ENCODE measurements at regions not wholly inside any gene's neighbourhood (a gene's known extent, or its start where the extent isn't known, plus 50 kb on each side); places are given as distances from the start of the nearest gene placed in this dataset.

- TF ChIP-seq, protein P1, sequence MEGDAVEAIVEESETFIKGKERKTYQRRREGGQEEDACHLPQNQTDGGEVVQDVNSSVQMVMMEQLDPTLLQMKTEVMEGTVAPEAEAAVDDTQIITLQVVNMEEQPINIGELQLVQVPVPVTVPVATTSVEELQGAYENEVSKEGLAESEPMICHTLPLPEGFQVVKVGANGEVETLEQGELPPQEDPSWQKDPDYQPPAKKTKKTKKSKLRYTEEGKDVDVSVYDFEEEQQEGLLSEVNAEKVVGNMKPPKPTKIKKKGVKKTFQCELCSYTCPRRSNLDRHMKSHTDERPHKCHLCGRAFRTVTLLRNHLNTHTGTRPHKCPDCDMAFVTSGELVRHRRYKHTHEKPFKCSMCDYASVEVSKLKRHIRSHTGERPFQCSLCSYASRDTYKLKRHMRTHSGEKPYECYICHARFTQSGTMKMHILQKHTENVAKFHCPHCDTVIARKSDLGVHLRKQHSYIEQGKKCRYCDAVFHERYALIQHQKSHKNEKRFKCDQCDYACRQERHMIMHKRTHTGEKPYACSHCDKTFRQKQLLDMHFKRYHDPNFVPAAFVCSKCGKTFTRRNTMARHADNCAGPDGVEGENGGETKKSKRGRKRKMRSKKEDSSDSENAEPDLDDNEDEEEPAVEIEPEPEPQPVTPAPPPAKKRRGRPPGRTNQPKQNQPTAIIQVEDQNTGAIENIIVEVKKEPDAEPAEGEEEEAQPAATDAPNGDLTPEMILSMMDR (IDR thresholded peaks at IDR 0.05 in 2 of 3, conservative IDR thresholded peaks at IDR 0.05 in 1 of 3; ENCODE audit: control insufficient read depth in 2 of 3, extremely low read depth in 1 of 3, insufficient read depth in 1 of 3, low read depth in 3 of 3, low read length in 3 of 3): no peak
- TF ChIP-seq BHLHE40 (IDR thresholded peaks at IDR 0.05; ENCODE audit: borderline replicate concordance in 1 of 2, low read depth in 2 of 2, low read length in 1 of 2): no peak
- TF ChIP-seq RB1 (IDR thresholded peaks at IDR 0.05; ENCODE audit: borderline replicate concordance): no peak
- TF ChIP-seq FOS (IDR thresholded peaks at IDR 0.05; ENCODE audit: borderline replicate concordance, extremely low read depth, insufficient read length): no peak
- TF ChIP-seq ZSCAN29 (IDR thresholded peaks at IDR 0.05): no peak
- TF ChIP-seq POU2F2 (IDR thresholded peaks at IDR 0.05; ENCODE audit: borderline replicate concordance, low read depth, low read length): no peak
- TF ChIP-seq LARP7 (IDR thresholded peaks at IDR 0.05): no peak
- TF ChIP-seq KDM1A (IDR thresholded peaks at IDR 0.05; ENCODE audit: borderline replicate concordance): no peak
- TF ChIP-seq, protein P2, sequence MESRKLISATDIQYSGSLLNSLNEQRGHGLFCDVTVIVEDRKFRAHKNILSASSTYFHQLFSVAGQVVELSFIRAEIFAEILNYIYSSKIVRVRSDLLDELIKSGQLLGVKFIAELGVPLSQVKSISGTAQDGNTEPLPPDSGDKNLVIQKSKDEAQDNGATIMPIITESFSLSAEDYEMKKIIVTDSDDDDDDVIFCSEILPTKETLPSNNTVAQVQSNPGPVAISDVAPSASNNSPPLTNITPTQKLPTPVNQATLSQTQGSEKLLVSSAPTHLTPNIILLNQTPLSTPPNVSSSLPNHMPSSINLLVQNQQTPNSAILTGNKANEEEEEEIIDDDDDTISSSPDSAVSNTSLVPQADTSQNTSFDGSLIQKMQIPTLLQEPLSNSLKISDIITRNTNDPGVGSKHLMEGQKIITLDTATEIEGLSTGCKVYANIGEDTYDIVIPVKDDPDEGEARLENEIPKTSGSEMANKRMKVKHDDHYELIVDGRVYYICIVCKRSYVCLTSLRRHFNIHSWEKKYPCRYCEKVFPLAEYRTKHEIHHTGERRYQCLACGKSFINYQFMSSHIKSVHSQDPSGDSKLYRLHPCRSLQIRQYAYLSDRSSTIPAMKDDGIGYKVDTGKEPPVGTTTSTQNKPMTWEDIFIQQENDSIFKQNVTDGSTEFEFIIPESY (IDR thresholded peaks at IDR 0.05): no peak
- TF ChIP-seq MTA2 (IDR thresholded peaks at IDR 0.05; ENCODE audit: low read depth): no peak
- no peak for TF ChIP-seq SMC3 (IDR thresholded peaks at IDR 0.05; ENCODE audit: borderline replicate concordance, low read length)
- TF ChIP-seq, protein P3, sequence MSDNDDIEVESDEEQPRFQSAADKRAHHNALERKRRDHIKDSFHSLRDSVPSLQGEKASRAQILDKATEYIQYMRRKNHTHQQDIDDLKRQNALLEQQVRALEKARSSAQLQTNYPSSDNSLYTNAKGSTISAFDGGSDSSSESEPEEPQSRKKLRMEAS (IDR thresholded peaks at IDR 0.05; ENCODE audit: low read depth, low read length): no peak
- no peak for TF ChIP-seq SRF (IDR thresholded peaks at IDR 0.05; ENCODE audit: low read depth in 2 of 2, low read length in 2 of 2)
These were observed 206.7 kb downstream of the MANEA start for GRCh38 chr6:95784019-95784418.

All from GM12878 (cell line).